VCaP (cell line): ENCODE measurements at regions not wholly inside any gene's neighbourhood (a gene's known extent, or its start where the extent isn't known, plus 50 kb on each side); places are given as distances from the start of the nearest gene placed in this dataset.

ENCODE experiments used
- H3K27ac ChIP-seq: fragments of 450-650 bp; 2 replicates; pipeline ENCODE4 v1.5.1; 2017
- CTCF ChIP-seq: fragments of 450-650 bp; conservative IDR thresholded peaks from 2 replicates; pipeline ENCODE4 v1.5.1; 2017; ENCODE audit warnings: mild to moderate bottlenecking, moderate library complexity

GRCh38 chr1:96002201-96002600, 719.4 kb upstream of the PTBP2 start:
- no peak overlapping the region for H3K27ac ChIP-seq
- TF ChIP-seq CTCF: no peak

GRCh38 chr1:96002969-96003964, 718.3 kb upstream of the PTBP2 start:
- H3K27ac ChIP-seq: no peak overlapping the region
- TF ChIP-seq CTCF: no peak

- TF ChIP-seq CTCF: no peak
- H3K27ac ChIP-seq: no peak overlapping the region
Measured at GRCh38 chr1:96009831-96010434, 711.7 kb upstream of the PTBP2 start.

GRCh38 chr1:96011606-96012005, 710.0 kb upstream of the PTBP2 start:
- no peak overlapping the region for H3K27ac ChIP-seq
- TF ChIP-seq CTCF: no peak

GRCh38 chr1:96016219-96016618, 705.4 kb upstream of the PTBP2 start:
- TF ChIP-seq CTCF: no peak
- no peak overlapping the region for H3K27ac ChIP-seq

GRCh38 chr1:96020378-96020777, 701.2 kb upstream of the PTBP2 start:
- no peak for TF ChIP-seq CTCF
- H3K27ac ChIP-seq: no peak overlapping the region

GRCh38 chr1:96025062-96025461, 696.5 kb upstream of the PTBP2 start:
- no peak overlapping the region for H3K27ac ChIP-seq
- TF ChIP-seq CTCF: no peak
